ENCODE measurements at regions not wholly inside any gene's neighbourhood (a gene's known extent, or its start where the extent isn't known, plus 50 kb on each side); places are given as distances from the start of the nearest gene placed in this dataset.

DNA sequence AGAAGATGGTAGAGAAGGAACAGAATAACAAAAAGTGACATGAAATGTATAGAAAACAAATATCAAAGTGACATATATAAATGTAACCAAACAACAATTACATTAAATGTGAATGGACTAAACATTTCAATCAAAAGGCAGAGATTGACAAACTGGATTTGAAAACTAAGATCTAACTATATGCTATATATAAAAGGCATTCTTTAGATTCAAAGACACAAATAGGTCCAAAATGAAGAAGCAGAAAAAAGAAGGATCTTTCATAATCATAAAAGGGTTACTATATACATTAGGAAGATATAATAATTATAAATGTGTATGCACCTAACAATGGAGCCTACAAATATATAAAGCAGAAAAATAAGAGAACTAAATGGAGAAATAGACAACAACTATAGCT lies 183.7 kb downstream of the METTL4 start:
- H3K4me3 ChIP-seq (ENCODE audit: low read depth, low read length): no peak overlapping the region
- no peak for TF ChIP-seq CTCF (IDR thresholded peaks at IDR 0.05; ENCODE audit: low read depth, low read length)

GRCh38 chr18:2390158-2390557 lies 181.1 kb downstream of the METTL4 start:
- H3K4me3 ChIP-seq (ENCODE audit: low read depth, low read length): no peak overlapping the region

GRCh38 chr18:2391470-2391869 lies 179.8 kb downstream of the METTL4 start:
- no peak overlapping the region for H3K4me3 ChIP-seq (ENCODE audit: low read depth, low read length)
- no peak for TF ChIP-seq CTCF (IDR thresholded peaks at IDR 0.05; ENCODE audit: low read depth, low read length)

More at GRCh38 chr18:2390158-2390557, 181.1 kb downstream of the METTL4 start:
- no peak for TF ChIP-seq CTCF (IDR thresholded peaks at IDR 0.05; ENCODE audit: low read depth, low read length)

- H3K4me3 ChIP-seq (ENCODE audit: low read depth, low read length): no peak overlapping the region
- no peak for TF ChIP-seq CTCF (IDR thresholded peaks at IDR 0.05; ENCODE audit: low read depth, low read length)
Observed at GRCh38 chr18:2392446-2392845, 178.9 kb downstream of the METTL4 start.

DNA sequence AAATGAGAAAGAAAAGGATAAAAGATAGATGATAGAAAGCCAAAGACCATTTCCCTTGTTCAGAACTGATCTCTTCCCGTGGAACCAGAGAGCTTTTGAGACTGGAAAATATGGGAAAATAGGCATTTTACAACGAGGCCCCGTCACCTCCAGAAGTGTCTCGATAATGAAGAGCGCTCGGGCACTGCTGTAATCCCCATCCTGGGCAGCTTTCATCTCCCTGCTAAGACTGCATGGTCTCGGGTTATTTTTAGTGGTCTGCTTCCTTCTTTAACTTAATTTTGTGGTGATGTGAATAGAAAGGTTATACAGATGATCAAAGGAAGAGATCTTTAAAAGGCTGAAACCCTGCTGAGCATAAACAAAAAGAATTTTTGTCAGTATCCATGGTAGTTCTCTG lies 176.6 kb downstream of the METTL4 start:
- TF ChIP-seq CTCF (IDR thresholded peaks at IDR 0.05; ENCODE audit: low read depth, low read length): no peak
- H3K4me3 ChIP-seq (ENCODE audit: low read depth, low read length): no peak overlapping the region

DNA sequence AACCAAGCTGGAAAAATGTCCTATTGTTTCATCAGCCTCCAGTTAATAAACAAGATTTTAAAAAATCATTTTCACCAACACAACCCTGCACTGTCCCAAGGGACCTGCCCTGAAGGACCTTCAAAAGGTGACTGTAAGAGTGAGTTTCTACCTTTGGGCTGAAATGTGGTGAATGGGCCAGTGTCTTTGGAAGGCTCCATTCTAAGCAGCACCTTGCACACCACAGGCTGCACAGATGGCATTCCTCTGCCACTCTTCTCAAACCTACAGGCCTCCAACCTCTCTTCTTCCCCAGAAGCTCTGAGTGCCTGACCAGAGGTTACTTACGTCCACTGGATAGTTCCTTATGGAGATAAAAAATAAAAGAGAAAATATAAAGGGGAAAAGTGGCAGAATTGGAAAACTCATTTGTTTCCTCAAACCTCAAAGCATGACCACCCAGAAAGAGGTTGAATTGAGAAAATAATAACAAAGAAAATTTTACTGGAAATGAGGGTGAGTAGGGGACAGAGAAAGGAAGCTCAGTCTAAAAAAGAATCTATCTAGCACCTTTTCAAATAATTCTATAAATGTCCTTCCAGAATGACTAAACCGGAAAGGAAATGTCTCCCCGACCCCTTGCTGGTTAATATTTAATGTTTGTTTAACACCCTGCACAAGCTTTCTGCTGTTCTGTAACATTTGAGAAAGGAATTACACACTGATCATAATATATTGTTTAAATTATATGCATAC lies 175.7 kb downstream of the METTL4 start:
- H3K4me3 ChIP-seq (ENCODE audit: low read depth, low read length): no peak overlapping the region
- TF ChIP-seq CTCF (IDR thresholded peaks at IDR 0.05; ENCODE audit: low read depth, low read length): no peak

- no peak overlapping the region for H3K4me3 ChIP-seq (ENCODE audit: low read depth, low read length)
- no peak for TF ChIP-seq CTCF (IDR thresholded peaks at IDR 0.05; ENCODE audit: low read depth, low read length)
Observed at GRCh38 chr18:2396162-2396505, 175.2 kb downstream of the METTL4 start.

Data from WI38 (cell line).